ENCODE measurements at regions not wholly inside any gene's neighbourhood (a gene's known extent, or its start where the extent isn't known, plus 50 kb on each side); places are given as distances from the start of the nearest gene placed in this dataset.

DNA sequence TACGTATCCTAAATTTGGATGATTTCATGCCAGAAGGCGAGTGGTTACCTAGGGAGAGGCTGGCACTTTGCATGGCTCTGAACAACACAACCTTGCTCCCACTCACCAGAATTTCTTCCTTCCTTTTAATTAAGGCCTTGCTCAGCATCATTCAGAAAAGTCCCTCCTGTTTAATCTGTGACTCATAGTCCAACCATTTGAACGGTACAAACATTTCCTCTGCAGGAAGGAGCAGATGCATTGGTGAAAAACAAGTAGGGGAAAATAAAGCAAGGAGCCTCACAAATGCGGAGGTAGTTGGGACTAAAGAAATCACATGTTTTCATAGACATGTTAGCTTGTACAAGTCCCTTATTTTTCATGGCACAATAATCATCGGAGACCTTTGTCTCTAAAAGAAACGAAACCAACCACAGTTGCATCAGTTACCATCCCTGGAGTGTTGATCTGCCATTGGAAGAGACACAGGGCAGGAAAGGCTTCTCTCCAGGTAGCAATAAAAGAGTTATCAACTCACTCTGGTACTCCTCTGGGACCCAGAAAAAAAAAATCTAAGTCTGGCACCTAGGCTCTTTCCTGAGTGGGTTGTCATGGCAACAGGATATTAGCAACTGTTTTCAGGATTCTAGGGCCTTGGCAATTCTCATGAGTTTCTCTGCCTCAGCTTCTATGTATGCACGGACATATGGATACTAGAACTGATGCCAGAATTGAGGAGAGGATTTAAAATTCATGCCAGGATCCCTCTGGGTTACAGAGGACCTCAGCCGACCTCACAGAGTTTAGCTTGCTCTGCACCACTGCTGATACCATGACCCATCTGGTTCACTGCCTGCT, 255.4 kb upstream of the ARPP21 start:
- TF ChIP-seq POLR2A (IDR thresholded peaks at IDR 0.05) = no peak
- TF ChIP-seq, protein P1, sequence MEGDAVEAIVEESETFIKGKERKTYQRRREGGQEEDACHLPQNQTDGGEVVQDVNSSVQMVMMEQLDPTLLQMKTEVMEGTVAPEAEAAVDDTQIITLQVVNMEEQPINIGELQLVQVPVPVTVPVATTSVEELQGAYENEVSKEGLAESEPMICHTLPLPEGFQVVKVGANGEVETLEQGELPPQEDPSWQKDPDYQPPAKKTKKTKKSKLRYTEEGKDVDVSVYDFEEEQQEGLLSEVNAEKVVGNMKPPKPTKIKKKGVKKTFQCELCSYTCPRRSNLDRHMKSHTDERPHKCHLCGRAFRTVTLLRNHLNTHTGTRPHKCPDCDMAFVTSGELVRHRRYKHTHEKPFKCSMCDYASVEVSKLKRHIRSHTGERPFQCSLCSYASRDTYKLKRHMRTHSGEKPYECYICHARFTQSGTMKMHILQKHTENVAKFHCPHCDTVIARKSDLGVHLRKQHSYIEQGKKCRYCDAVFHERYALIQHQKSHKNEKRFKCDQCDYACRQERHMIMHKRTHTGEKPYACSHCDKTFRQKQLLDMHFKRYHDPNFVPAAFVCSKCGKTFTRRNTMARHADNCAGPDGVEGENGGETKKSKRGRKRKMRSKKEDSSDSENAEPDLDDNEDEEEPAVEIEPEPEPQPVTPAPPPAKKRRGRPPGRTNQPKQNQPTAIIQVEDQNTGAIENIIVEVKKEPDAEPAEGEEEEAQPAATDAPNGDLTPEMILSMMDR (IDR thresholded peaks at IDR 0.05) = no peak
- no peaks in the 10 kb centered on the region for H3K27me3 ChIP-seq
- no peaks in the 10 kb centered on the region for H3K9me3 ChIP-seq
- H3K4me1 ChIP-seq = no peaks in the 10 kb centered on the region
- H3K36me3 ChIP-seq = no peaks in the 10 kb centered on the region
- WGBS, 2 donors = 49 to 52% methylated on average over 8 of the region's 8 CpGs
- H3K4me3 ChIP-seq = no peak overlapping the region
- intact Hi-C loops (cut with DNase I) = no loop called here
- DNase-seq = no peak
- H3K27ac ChIP-seq = no peak overlapping the region

GRCh38 chr3:35385271-35385670, 254.1 kb upstream of the ARPP21 start:
- no peak overlapping the region for H3K27ac ChIP-seq
- TF ChIP-seq POLR2A (IDR thresholded peaks at IDR 0.05) = no peak
- TF ChIP-seq, protein P1 (IDR thresholded peaks at IDR 0.05) = no peak
- no peaks in the 10 kb centered on the region for H3K4me1 ChIP-seq
- no peaks in the 10 kb centered on the region for H3K27me3 ChIP-seq
- no peak for DNase-seq
- no peak overlapping the region for H3K4me3 ChIP-seq
- intact Hi-C loops (cut with DNase I) = no loop called here
- no peaks in the 10 kb centered on the region for H3K36me3 ChIP-seq
- no peaks in the 10 kb centered on the region for H3K9me3 ChIP-seq

- WGBS, 2 donors = 29 to 40% methylated on average over 2 of the region's 2 CpGs
- DNase-seq = no peak
- intact Hi-C loops (cut with DNase I) = no loop called here
Observed at GRCh38 chr3:35389907-35390306, 249.4 kb upstream of the ARPP21 start.

GRCh38 chr3:35392187-35392586, 247.1 kb upstream of the ARPP21 start:
- no peaks in the 10 kb centered on the region for H3K36me3 ChIP-seq
- H3K4me1 ChIP-seq = no peaks in the 10 kb centered on the region
- intact Hi-C loops (cut with DNase I) = no loop called here
- no peak overlapping the region for H3K4me3 ChIP-seq
- H3K27me3 ChIP-seq = no peaks in the 10 kb centered on the region
- H3K27ac ChIP-seq = no peak overlapping the region
- DNase-seq = no peak
- WGBS, 2 donors = 37 to 48% methylated on average over 3 to 4 of the region's 4 CpGs
- TF ChIP-seq POLR2A (IDR thresholded peaks at IDR 0.05) = no peak
- H3K9me3 ChIP-seq = peaks cover 0 to 8% (median 0%) of the 10 kb centered on the region in 3 donors

More at GRCh38 chr3:35389907-35390306, 249.4 kb upstream of the ARPP21 start:
- Histone ChIP-seq H3K4me1 (no peaks in the 10 kb centered on the region), H3K27me3 (no peaks in the 10 kb centered on the region), H3K9me3 (peaks cover 0 to 8% (median 0%) of the 10 kb centered on the region in 3 donors), H3K4me3 (no peak overlapping the region), H3K27ac (no peak overlapping the region), H3K36me3 (no peaks in the 10 kb centered on the region)
- TF ChIP-seq, protein P1 (IDR thresholded peaks at IDR 0.05) = no peak
- no peak for TF ChIP-seq POLR2A (IDR thresholded peaks at IDR 0.05)

- no peak for DNase-seq
Observed at GRCh38 chr3:35393901-35394799, 245.2 kb upstream of the ARPP21 start.

More at GRCh38 chr3:35393901-35394799, 245.2 kb upstream of the ARPP21 start:
- Histone ChIP-seq H3K36me3 (no peaks in the 10 kb centered on the region), H3K4me1 (no peaks in the 10 kb centered on the region), H3K4me3 (no peak overlapping the region), H3K27me3 (no peaks in the 10 kb centered on the region), H3K9me3 (peaks cover 0 to 8% (median 0%) of the 10 kb centered on the region in 3 donors), H3K27ac (no peak overlapping the region)
- intact Hi-C loops (cut with DNase I) = no loop called here
- TF ChIP-seq, protein P1 (IDR thresholded peaks at IDR 0.05) = no peak
- no peak for TF ChIP-seq POLR2A (IDR thresholded peaks at IDR 0.05)
- WGBS, 2 donors = 42 to 55% methylated on average over 6 of the region's 6 CpGs

Measured in esophagus squamous epithelium (tissue), 5 donors.